Glomerular endothelial cell (primary cell): ENCODE measurements at regions not wholly inside any gene's neighbourhood (a gene's known extent, or its start where the extent isn't known, plus 50 kb on each side); places are given as distances from the start of the nearest gene placed in this dataset.

ENCODE experiments used
- DNase-seq: peaks from one replicate; pipeline ENCODE4 v3.0.0-alpha.2; 2011; ENCODE audit warnings: low read depth, low spot score; ENCODE audit errors: extremely low read depth

DNA sequence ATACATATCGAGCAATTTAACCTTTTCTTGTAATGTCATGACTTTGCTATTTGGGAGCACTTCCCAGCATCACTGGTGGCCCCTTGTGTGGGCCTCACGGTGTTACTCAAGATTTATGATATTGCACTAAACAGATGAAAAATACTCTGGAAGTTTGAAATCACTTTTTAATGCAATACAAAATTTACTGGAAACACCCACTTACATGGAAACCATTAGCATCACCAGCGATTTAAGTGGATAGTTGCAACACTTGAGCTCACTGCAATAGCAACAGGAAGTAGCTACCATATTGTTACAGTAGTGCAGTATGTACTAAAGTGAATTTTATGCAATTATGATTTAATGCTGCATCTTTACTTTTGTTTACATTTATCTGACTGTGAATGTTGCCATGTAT, 184.4 kb downstream of the MDFIC start:
- DNase-seq: no peak

DNA sequence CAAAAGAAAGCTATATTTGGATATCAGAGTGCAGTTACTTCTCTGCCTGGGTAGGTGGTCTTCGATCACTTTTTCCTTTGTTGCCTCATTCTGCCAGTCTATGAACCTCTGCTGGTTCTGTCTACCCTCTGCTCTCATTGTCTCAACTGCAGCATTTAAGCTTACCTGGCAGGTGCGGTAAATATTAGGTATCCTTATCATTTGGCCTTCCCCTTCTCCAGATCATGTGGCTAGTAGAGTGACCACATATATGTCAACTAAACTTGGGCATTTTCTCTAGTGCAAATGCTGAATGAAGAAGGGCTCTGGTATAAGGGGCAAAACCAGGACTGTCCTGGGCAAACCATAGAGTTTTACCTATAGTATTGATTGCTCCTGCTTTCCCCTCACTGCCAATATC, 180.8 kb downstream of the MDFIC start:
- no peak for DNase-seq

DNA sequence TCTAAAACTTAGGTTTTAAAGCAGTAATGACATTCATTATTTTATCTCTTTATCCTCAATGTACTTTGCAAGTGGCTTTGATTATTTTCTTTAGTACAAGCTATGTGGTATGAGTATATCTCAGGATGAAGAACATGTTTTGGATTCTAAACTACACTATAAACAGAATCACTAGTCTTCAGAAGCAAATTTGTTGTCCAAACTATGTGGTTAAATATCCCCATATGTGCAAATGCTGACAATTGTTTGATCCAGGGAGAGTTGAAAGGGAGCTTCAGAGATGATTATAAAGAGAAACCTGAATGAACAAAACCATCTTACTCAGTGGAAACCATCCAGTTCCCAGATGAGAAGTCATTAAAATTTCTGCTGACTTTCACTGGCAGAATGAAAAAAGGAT, 179.3 kb downstream of the MDFIC start:
- DNase-seq: no peak

DNA sequence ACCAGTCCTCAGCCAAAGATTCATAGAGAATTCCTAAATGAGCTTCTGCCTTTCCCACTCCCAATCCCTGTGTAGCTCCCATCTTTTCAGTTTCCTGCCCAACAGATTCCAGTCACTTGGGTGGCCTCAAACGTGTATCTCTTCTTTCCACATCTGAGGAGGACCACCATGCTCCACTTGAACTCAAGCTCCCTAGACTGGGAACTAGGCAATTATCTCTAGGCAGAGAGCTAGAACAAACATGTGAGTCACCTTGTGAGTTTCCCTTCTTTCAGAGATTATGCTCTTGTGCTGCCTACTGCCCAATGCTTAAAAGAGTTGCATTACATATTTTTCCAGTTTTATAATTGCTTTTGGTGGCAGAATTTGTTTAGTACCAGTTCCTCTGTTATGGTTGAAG, 178.0 kb downstream of the MDFIC start:
- DNase-seq: peak; percentile 57

DNA sequence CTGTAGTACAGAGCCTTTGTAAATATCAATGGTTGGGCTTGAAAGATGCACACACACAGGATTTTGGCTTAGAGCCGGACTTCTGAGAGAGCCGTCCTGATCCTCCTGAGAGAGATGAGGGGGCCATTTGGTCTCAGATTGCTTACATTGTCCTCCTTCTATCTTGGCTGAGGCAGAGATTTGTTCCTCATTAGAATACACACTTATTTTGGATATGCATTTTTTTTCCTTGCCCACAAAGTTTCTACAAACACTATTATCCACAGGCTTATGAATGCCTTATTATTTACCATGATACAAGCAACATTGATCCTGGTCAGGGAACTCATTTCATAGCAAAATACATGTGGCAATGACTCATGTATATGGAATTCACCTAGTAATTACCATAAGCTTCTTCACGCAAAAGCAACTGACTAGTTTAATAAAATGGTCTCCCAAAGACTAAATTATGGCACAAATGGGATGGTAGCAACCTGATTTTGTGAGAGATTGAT, 175.3 kb downstream of the MDFIC start:
- no peak for DNase-seq

DNA sequence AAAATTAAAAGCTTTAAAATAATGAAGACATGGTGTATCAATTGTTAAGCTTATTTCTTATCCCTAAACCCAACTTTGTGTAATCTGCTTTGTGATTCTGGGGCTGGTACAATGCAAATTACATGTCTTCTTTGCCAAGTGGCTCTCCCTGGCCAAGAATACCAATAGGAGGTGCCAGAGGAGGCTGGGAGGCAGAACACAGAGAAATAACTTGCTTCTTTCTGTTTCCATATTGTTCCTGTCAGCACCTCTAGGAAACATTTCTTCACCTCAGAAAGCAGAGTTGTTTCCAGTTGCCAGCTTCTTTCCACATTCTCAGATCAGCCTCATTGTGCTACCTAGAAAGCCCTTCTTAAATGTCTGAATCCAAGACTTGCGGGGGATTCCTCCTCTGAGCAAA, 174.4 kb downstream of the MDFIC start:
- DNase-seq: no peak

DNA sequence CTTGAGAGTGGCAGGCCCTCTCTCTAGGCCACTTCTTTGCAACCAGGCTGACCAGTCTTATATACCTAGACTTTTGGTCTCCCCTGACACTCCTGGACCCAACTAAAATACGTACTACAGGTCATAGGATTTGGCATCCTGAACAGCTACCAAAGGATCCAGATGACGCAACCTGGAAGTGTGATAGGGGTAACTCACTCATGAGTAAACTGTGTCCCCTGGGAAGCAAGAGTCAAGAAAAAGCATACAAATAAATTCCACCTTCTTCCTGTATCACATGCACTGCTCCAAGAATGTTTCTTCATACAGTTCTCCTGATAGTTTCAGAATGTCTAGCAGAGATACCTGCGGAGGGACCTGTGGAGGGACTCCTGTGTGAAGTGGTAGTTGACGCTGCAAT, 172.3 kb downstream of the MDFIC start:
- no peak for DNase-seq

DNA sequence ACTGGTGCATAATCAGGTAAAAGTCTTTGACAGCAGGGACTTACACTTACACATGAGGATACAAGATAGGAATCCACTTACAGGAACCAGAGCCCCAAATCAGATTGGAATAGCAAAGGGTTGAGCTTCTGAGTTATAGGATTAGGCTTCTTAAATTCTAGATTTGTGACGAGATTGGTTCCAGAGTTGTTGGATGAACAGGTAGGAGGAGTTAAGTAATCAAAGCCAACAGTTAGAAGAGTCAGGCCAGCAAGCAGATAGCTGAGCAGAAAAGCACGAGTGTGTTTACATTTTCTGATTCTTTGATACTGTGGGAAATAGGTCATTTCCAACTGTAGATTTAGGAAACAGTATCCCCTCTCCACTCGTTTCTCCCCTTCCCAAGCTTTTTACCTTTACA, 167.0 kb downstream of the MDFIC start:
- no peak for DNase-seq

DNA sequence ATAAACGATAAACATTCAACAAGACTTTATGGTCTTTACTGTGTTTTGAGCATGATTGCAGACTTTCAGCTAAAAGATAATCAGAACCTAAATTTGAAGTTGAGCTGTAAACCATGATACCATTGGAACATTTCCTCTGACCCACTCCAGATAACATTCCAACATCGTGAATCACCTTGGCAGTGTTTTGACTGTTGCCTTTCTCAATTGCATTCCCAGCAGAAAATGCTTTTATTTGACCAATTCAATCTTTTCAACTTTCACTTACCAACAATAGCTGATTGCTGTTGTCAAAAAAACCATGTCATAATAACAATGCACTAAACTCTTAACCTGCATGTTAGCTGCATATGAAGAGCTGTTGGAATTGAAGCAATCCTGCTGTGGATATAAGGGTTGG, 165.5 kb downstream of the MDFIC start:
- DNase-seq: peak; percentile 94

DNA sequence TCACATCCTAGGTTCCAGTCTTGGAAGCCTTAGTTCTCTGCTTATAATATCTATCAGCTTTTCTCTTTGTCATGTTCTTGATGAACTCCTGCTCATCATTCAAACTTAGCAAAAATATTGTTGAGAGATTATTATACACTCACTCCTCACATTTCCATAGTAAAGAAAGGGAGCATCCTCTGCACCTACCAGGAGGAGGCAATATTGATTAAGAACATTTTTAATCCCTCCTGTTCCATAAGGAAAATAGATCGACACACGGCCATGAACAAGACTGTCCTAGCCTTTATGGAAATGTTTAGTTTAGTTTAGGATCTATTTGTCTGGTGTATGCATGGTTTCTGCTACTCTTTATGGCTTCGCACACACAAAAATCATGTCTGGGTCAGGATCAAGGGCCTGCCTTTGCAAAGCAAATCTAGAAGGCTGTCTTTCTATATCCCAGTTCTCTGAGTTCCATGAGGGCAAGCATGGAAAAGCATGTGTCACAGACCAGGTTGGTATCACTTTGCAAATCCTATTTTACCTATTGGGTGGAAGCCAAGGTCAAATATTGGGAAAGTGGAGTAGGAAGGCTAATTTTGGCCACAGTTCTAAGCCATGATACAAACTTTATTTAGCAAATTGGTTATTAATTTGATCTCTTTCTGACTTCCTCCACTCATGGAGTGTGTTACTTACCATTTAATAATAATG, 164.4 kb downstream of the MDFIC start:
- no peak for DNase-seq

DNA sequence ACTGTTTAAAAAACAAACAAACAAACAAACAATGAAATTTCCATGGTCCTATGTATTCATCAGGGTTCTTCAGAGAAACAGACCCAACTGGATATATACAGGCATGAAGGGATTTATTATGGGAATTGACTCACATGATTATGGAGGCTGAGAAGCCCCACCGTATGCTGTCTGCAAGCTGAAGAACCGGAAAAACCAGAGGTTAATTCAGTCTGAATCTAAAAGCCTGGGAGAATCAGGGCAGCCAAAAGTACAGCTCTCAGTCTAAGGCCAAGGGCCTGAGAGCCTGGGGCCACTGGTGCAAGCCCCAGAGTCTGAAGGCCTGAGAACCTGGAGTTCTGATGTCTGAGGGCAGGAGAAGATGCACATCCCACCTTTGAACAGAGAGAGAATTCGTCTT, 163.5 kb downstream of the MDFIC start:
- no peak for DNase-seq

DNA sequence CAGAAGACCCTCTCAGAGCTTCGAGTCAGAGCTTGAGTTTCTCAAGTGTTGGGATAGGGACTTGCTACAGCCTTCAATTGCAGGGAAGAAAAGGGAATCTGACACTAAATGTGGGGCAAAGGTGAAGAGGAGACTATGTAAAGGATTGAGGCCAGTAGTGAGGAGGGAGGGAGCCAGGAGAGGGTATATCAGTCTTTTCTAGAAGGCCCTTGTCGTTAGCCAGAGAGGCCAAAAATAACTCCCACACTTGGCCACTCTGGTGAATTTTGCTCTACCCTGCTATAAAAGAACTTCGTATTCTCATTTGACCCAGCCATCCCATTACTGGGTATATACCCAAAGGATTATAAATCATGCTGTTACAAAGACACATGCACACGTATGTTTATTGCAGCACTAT, 162.0 kb downstream of the MDFIC start:
- no peak for DNase-seq

DNA sequence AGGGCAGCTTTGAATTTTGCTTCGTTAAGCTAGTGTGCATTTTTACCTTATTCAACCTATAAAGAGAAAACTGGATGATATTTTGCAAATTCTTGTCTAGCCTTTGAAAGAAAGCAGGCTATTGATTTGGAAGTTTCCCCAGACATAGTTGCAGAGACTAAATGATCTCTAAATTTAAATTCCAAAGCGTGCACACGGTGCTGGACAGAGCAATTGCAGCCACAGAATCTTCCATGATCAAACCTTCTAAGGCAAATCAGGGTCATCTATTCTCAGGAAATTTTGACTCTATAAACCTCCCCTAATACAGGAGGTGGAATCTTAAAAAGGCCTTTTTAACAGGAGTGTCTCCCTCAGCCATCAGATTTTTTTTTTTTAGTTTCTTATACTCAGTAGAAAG, 159.9 kb downstream of the MDFIC start:
- no peak for DNase-seq

DNA sequence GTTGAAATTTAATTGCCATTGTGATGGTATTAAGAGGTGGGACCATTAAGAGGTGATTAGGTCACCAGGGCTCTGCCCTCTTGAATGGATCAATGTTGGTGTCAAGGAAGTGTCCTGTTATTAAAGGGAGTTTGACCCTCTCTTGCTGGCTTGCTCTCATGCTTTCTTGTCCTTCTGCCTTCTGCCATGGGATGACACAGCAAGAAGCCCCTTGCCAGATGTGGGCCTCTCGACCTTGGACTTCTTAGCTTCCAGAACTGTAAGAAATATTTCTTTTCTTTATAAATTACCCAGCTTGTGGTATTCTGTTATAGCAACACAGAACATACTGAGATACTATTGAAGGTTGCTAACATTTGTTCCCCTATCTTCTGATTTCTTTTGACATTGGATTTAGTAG, 157.0 kb downstream of the MDFIC start:
- DNase-seq: no peak

DNA sequence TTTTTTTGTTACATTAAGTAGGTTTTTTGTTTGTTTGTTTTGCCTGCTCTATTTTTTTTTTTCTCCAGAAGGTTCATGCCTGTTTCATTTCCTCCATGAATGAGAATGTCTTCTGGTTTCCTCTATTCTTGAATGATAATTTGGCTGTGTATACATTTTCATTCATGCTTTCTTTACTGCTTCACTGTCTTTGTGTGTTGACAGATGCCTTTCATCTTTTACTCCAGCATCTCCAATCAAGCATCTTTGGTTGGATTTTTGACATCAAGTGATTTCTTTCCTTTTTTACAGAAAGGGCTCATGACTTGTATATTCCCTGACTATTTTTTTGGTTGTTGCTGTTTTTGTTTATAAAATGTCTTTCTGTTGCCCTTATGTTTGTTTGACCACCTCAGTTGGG, 156.5 kb downstream of the MDFIC start:
- no peak for DNase-seq

DNA sequence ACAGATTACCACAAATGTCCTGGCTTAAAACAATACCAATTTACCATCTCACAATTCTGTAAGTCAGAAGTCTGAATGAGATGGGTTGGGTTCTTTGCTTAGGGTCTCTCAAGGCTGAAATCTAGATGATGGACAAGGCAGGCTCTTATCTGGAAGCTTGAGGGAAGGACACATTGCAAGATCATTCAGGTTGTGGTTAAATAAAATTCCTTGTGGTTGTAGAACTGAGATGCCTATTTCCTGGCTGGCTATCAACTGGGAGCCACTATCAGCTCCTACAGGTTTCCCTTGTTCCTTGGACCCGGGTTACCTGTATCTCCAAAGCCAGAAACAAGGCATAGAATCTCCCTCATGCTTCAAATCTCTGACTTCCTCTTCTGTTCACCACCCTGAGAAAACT, 148.4 kb downstream of the MDFIC start:
- DNase-seq: no peak
